NB4 (cell line): ENCODE measurements at regions not wholly inside any gene's neighbourhood (a gene's known extent, or its start where the extent isn't known, plus 50 kb on each side); places are given as distances from the start of the nearest gene placed in this dataset.
A peak's percentile ranks its signal among the peaks of the same experiment; 100 is the strongest.

Experiments
- DNase-seq: peaks from one replicate; pipeline ENCODE4 v3.0.0; 2010; ENCODE audit warnings: low read depth
- H3K4me3 ChIP-seq: one replicate; pipeline ENCODE4 v1.5.1; 2011; ENCODE audit warnings: mild to moderate bottlenecking, low read depth, low read length, moderate library complexity
- CTCF ChIP-seq: IDR thresholded peaks from one replicate; pipeline ENCODE4 v1.5.1; 2012; ENCODE audit warnings: low read depth, low read length
- MAX ChIP-seq: IDR thresholded peaks from 2 replicates; pipeline ENCODE4 v1.6.1; 2011; ENCODE audit warnings: low read depth, low read length
- MYC ChIP-seq: IDR thresholded peaks from 2 replicates; pipeline ENCODE4 v1.6.1; 2011; ENCODE audit warnings: low read depth, low read length
- POLR2A ChIP-seq: IDR thresholded peaks from 2 replicates; pipeline ENCODE4 v1.6.1; 2011; ENCODE audit warnings: mild to moderate bottlenecking; ENCODE audit not compliant: insufficient read length; ENCODE audit errors: extremely low read depth

- TF ChIP-seq CTCF (no peak), MAX (no peak)
- no peak overlapping the region for H3K4me3 ChIP-seq
- DNase-seq = no peak
Observed at GRCh38 chr15:31269816-31270575, 56.6 kb upstream of the KLF13 start.

DNA sequence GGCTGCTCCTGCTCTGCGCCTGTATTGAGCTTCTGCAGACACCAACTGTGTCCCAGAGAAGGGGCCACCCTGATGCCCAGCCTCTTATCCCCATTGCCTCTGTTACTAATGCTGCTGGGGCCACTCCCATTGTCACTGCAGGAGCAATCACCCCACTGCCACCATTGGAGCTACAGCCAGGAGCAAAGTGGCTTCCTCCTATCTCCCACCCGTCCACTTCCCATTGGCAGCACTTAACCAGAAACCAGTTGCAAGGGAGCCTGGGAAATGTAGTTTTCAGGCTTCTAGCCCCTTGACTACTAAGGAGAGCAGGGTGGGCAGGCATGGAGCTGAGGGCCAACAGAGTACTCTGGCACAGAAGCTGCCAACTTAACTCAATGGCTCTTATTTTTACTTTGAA is 55.9 kb upstream of the KLF13 start:
- no peak for TF ChIP-seq CTCF
- TF ChIP-seq MAX = peak; percentile 17; the same call in 1 of the 2 replicates
- no peak for TF ChIP-seq MYC
- DNase-seq = peak; percentile 78
- no peak overlapping the region for H3K4me3 ChIP-seq

DNA sequence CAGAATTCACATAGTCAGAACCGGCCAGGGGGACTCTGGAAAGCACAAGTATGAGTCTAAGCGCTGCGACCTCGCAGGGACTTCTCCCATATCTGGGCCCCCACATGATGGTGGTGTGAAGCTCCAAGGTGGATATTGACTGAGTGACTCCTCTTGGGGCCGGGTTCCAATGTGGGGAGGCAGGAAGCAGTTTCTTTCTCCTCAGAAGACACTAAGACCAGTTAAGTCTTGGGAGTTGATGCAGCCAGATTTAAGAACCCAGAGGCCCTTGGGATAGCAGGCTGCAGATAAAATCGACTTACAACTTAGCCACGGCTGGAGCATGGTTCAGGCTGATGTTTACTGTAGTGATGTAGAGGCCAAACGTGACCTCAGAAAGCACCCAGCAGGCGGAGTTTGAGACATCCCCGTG is 55.4 kb upstream of the KLF13 start:
- TF ChIP-seq MAX (no peak), CTCF (no peak), MYC (no peak), POLR2A (no peak)
- no peak for DNase-seq
- no peak overlapping the region for H3K4me3 ChIP-seq

- no peak for TF ChIP-seq MYC
- TF ChIP-seq CTCF = no peak
- no peak for TF ChIP-seq MAX
- TF ChIP-seq POLR2A = no peak
- DNase-seq = no peak
- H3K4me3 ChIP-seq = no peak overlapping the region
Observed at GRCh38 chr15:31271711-31272557, 54.7 kb upstream of the KLF13 start.

- TF ChIP-seq CTCF (no peak), MAX (peak; percentile 9; the same call in 1 of the 2 replicates)
- DNase-seq = peak; percentile 56
- H3K4me3 ChIP-seq = no peak overlapping the region
Observed at GRCh38 chr15:31272558-31273257, 53.9 kb upstream of the KLF13 start.
